ENCODE measurements at regions not wholly inside any gene's neighbourhood (a gene's known extent, or its start where the extent isn't known, plus 50 kb on each side); places are given as distances from the start of the nearest gene placed in this dataset.

GRCh38 chr13:78176880-78177279 is 258.2 kb upstream of the EDNRB start:
- Histone ChIP-seq H3K4me2 (ENCODE audit: low read depth, low read length, poor library complexity, severe bottlenecking) (no peak overlapping the region), H3K9me3 (ENCODE audit: insufficient read depth, low read length) (no peaks in the 10 kb centered on the region; the same call in 1 of the 2 replicates), H3K4me3 (ENCODE audit: insufficient read depth, low read length, poor library complexity, severe bottlenecking) (no peak overlapping the region), H3K79me2 (ENCODE audit: insufficient read depth, low read length) (no peaks in the 10 kb centered on the region), H3K9me2 (replicated peaks; ENCODE audit: insufficient read depth, low read length) (no peaks in the 10 kb centered on the region), H3K36me3 (ENCODE audit: low read length) (no peaks in the 10 kb centered on the region), H3K9ac (ENCODE audit: low read length) (no peak overlapping the region), H3K27me3 (ENCODE audit: low read length) (no peaks in the 10 kb centered on the region), H3F3A (ENCODE audit: insufficient read depth) (no peaks in the 10 kb centered on the region), H2AFZ (ENCODE audit: low read depth, low read length, severe bottlenecking) (no peak overlapping the region), H3K27ac (ENCODE audit: low read depth, low read length) (no peak overlapping the region), H4K20me1 (ENCODE audit: low read depth, low read length) (no peaks in the 10 kb centered on the region)
- TF ChIP-seq CTCF (IDR thresholded peaks at IDR 0.05; ENCODE audit: insufficient read depth, low read length, poor library complexity, severe bottlenecking) (no peak), EZH2phosphoT487 (conservative IDR thresholded peaks at IDR 0.05; ENCODE audit: low read length) (no peak)

- H3K9me3 ChIP-seq (ENCODE audit: insufficient read depth, low read length), result peaks cover 10% of the 10 kb centered on the region; the same call in 1 of the 2 replicates
- H3K36me3 ChIP-seq (ENCODE audit: low read length), result no peaks in the 10 kb centered on the region
- H3K27ac ChIP-seq (ENCODE audit: low read depth, low read length), result no peak overlapping the region
- no peak overlapping the region for H3K9ac ChIP-seq (ENCODE audit: low read length)
- H3K79me2 ChIP-seq (ENCODE audit: insufficient read depth, low read length), result no peaks in the 10 kb centered on the region
- H3K27me3 ChIP-seq (ENCODE audit: low read length), result no peaks in the 10 kb centered on the region
- H2AFZ ChIP-seq (ENCODE audit: low read depth, low read length, severe bottlenecking), result no peak overlapping the region
- no peak overlapping the region for H3K4me2 ChIP-seq (ENCODE audit: low read depth, low read length, poor library complexity, severe bottlenecking)
- no peaks in the 10 kb centered on the region for H3F3A ChIP-seq (ENCODE audit: insufficient read depth)
- TF ChIP-seq CTCF (IDR thresholded peaks at IDR 0.05; ENCODE audit: insufficient read depth, low read length, poor library complexity, severe bottlenecking) (no peak), EZH2phosphoT487 (conservative IDR thresholded peaks at IDR 0.05; ENCODE audit: low read length) (no peak)
- no peaks in the 10 kb centered on the region for H4K20me1 ChIP-seq (ENCODE audit: low read depth, low read length)
- no peak overlapping the region for H3K4me3 ChIP-seq (ENCODE audit: insufficient read depth, low read length, poor library complexity, severe bottlenecking)
- no peaks in the 10 kb centered on the region; the same call in 1 of the 2 replicates for H3K9me2 ChIP-seq (replicated peaks; ENCODE audit: insufficient read depth, low read length)
Observed at GRCh38 chr13:78169386-78169785, 250.8 kb upstream of the EDNRB start.

GRCh38 chr13:78168981-78169380 is 250.3 kb upstream of the EDNRB start:
- Histone ChIP-seq H3K9me3 (ENCODE audit: insufficient read depth, low read length) (peaks cover 10% of the 10 kb centered on the region; the same call in 1 of the 2 replicates), H4K20me1 (ENCODE audit: low read depth, low read length) (no peaks in the 10 kb centered on the region), H3F3A (ENCODE audit: insufficient read depth) (no peaks in the 10 kb centered on the region), H3K9ac (ENCODE audit: low read length) (no peak overlapping the region), H3K9me2 (replicated peaks; ENCODE audit: insufficient read depth, low read length) (no peaks in the 10 kb centered on the region; the same call in 1 of the 2 replicates), H3K4me2 (ENCODE audit: low read depth, low read length, poor library complexity, severe bottlenecking) (no peak overlapping the region), H3K4me3 (ENCODE audit: insufficient read depth, low read length, poor library complexity, severe bottlenecking) (no peak overlapping the region), H3K36me3 (ENCODE audit: low read length) (no peaks in the 10 kb centered on the region), H2AFZ (ENCODE audit: low read depth, low read length, severe bottlenecking) (no peak overlapping the region), H3K27me3 (ENCODE audit: low read length) (no peaks in the 10 kb centered on the region), H3K79me2 (ENCODE audit: insufficient read depth, low read length) (no peaks in the 10 kb centered on the region), H3K27ac (ENCODE audit: low read depth, low read length) (no peak overlapping the region)
- TF ChIP-seq CTCF (IDR thresholded peaks at IDR 0.05; ENCODE audit: insufficient read depth, low read length, poor library complexity, severe bottlenecking) (no peak), EZH2phosphoT487 (conservative IDR thresholded peaks at IDR 0.05; ENCODE audit: low read length) (no peak)
